Activated CD8-positive, alpha-beta T cell treated with anti-CD3 and anti-CD28 coated beads for 36 hours (primary cell): ENCODE measurements at regions not wholly inside any gene's neighbourhood (a gene's known extent, or its start where the extent isn't known, plus 50 kb on each side); places are given as distances from the start of the nearest gene placed in this dataset.

Experiments
- ATAC-seq: fragments of 200-7000 bp; cut with Tn5 transposase; one replicate; pipeline ENCODE4 v1.10.0; 2021; ENCODE audit warnings: mild to moderate bottlenecking, moderate library complexity
- CTCF ChIA-PET: fragments of 350-600 bp; sonication (Branson Sonifier 250); formaldehyde crosslinking; loops from one replicate; lab custom pipeline; 2021; ENCODE audit warnings: antibody characterized with exemption; lab: Charles Lee
- POLR2A ChIA-PET: fragments of 350-600 bp; sonication (Branson Sonifier 250); formaldehyde crosslinking; loops from one replicate; lab custom pipeline; 2021; ENCODE audit warnings: antibody characterized with exemption; lab: Charles Lee
- DNase-seq: peaks from one replicate; pipeline ENCODE4 v3.0.0-alpha.2; 2020
- H3K27ac Mint-ChIP-seq: one replicate; pipeline ENCODE4 v1.8.0; 2021; ENCODE audit warnings: mild to moderate bottlenecking, mixed read lengths
- H3K27me3 Mint-ChIP-seq: one replicate; pipeline ENCODE4 v1.8.0; 2021; ENCODE audit warnings: mixed read lengths
- H3K36me3 Mint-ChIP-seq: one replicate; pipeline ENCODE4 v1.8.0; 2021; ENCODE audit warnings: low read depth, mixed read lengths
- H3K4me1 Mint-ChIP-seq: one replicate; pipeline ENCODE4 v1.8.0; 2021; ENCODE audit warnings: low read depth, mixed read lengths
- H3K4me3 Mint-ChIP-seq: one replicate; pipeline ENCODE4 v1.8.0; 2021; ENCODE audit warnings: mild to moderate bottlenecking, moderate library complexity, mixed read lengths
- H3K9me3 Mint-ChIP-seq: one replicate; pipeline ENCODE4 v1.8.0; 2021; ENCODE audit warnings: mixed read lengths
- CTCF ChIP-seq: fragments of 200-600 bp; IDR thresholded peaks from one replicate; pipeline ENCODE4 v1.8.0; 2022; ENCODE audit warnings: antibody characterized with exemption, mild to moderate bottlenecking
- intact Hi-C: fragments of 100-400 bp; cut with micrococcal nuclease; formaldehyde crosslinking; loops from one replicate; pipeline ENCODE4 v1.10.0; 2022

GRCh38 chr3:36032180-36033047 lies 347.9 kb upstream of the STAC start:
- H3K36me3 Mint-ChIP-seq = no peaks in the 10 kb centered on the region
- peaks cover under 1% of the 10 kb centered on the region for H3K27me3 Mint-ChIP-seq
- TF ChIP-seq CTCF = no peak
- ChIA-PET CTCF (no interaction called here), POLR2A (no interaction called here)
- H3K4me1 Mint-ChIP-seq = no peaks in the 10 kb centered on the region
- intact Hi-C loops = no loop called here
- no peak for DNase-seq
- ATAC-seq = no peak
- no peak overlapping the region for H3K27ac Mint-ChIP-seq
- no peak overlapping the region for H3K4me3 Mint-ChIP-seq
- H3K9me3 Mint-ChIP-seq = peaks cover 10% of the 10 kb centered on the region

DNA sequence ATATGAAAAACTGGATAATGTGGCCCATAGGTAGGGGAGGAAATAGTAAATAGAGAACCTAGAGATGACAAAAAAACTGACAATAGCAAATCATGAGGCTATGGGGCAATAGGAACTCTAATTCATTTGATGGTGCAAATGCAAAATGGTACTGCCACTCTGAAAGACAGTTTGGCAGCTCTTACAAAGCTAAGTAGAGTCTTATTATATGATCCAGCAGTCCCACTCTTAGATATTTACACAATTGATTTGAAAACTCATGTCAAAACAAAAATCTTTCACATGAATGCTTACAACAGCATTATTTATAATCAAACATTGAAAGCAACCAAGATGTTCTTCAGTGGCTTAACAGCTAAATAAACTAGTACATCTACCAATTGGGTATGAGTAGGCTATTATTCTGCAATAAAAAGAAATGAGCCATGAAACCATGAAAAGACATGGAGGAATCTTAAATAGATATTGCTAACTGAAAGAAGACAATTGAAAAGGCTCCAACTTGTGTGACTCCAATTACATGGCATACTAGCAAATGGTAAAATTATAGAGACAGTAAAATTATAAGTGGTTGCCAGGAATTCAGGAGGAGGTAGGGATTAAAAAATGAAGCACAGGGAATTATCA lies 321.8 kb upstream of the STAC start:
- ATAC-seq (no peak), DNase-seq (no peak)
- intact Hi-C loops = no loop called here
- no peak overlapping the region for H3K27ac Mint-ChIP-seq
- H3K4me3 Mint-ChIP-seq = no peak overlapping the region
- no peaks in the 10 kb centered on the region for H3K36me3 Mint-ChIP-seq
- ChIA-PET CTCF (no interaction called here), POLR2A (interaction anchor here (0.6 kb wide), 1 partner anchor 577 kb away, joined by 3 read pairs; no protein-coding TSS in a partner anchor)
- no peaks in the 10 kb centered on the region for H3K4me1 Mint-ChIP-seq
- no peak for TF ChIP-seq CTCF
- H3K9me3 Mint-ChIP-seq = no peaks in the 10 kb centered on the region
- no peaks in the 10 kb centered on the region for H3K27me3 Mint-ChIP-seq

- no peak for ATAC-seq
- no peak overlapping the region for H3K27ac Mint-ChIP-seq
- no peak for TF ChIP-seq CTCF
- intact Hi-C loops = no loop called here
- no peaks in the 10 kb centered on the region for H3K36me3 Mint-ChIP-seq
- H3K4me3 Mint-ChIP-seq = no peak overlapping the region
- no peaks in the 10 kb centered on the region for H3K4me1 Mint-ChIP-seq
- H3K9me3 Mint-ChIP-seq = no peaks in the 10 kb centered on the region
- no peaks in the 10 kb centered on the region for H3K27me3 Mint-ChIP-seq
- DNase-seq = no peak
- CTCF ChIA-PET = no interaction called here
- POLR2A ChIA-PET = no interaction called here
Observed at GRCh38 chr3:36060950-36061349, 319.4 kb upstream of the STAC start.

- H3K27ac Mint-ChIP-seq = no peak overlapping the region
Observed at GRCh38 chr3:36063992-36064391, 316.3 kb upstream of the STAC start.

More at GRCh38 chr3:36063992-36064391, 316.3 kb upstream of the STAC start:
- no peak overlapping the region for H3K4me3 Mint-ChIP-seq
- no peaks in the 10 kb centered on the region for H3K4me1 Mint-ChIP-seq
- CTCF ChIA-PET = no interaction called here
- H3K9me3 Mint-ChIP-seq = no peaks in the 10 kb centered on the region
- POLR2A ChIA-PET = no interaction called here
- ATAC-seq (no peak), DNase-seq (no peak)
- no peaks in the 10 kb centered on the region for H3K27me3 Mint-ChIP-seq
- no peak for TF ChIP-seq CTCF
- intact Hi-C loops = no loop called here
- H3K36me3 Mint-ChIP-seq = no peaks in the 10 kb centered on the region
